Esophagus squamous epithelium (tissue), 4 donors: ENCODE measurements at regions not wholly inside any gene's neighbourhood (a gene's known extent, or its start where the extent isn't known, plus 50 kb on each side); places are given as distances from the start of the nearest gene placed in this dataset.

Source experiments
- POLR2A ChIP-seq, 4 donors: fragments of 450-650 bp; IDR thresholded peaks; one replicate each; pipeline ENCODE4 v1.6.1; 2017; ENCODE audit warnings: antibody characterized with exemption in 4 of 4, mild to moderate bottlenecking in 4 of 4, moderate library complexity in 3 of 4
- TF ChIP-seq, protein P1 (sequence below), 6 experiments: fragments of 450-650 bp in 4 of 6; fragments of 200-600 bp in 2 of 6; sonication (generic) in 2 of 6; IDR thresholded peaks; one replicate each; pipeline ENCODE4 v1.5.1; 2016 to 2019; ENCODE audit warnings: antibody characterized with exemption in 6 of 6, mild to moderate bottlenecking in 4 of 6, moderate library complexity in 4 of 6

DNA sequence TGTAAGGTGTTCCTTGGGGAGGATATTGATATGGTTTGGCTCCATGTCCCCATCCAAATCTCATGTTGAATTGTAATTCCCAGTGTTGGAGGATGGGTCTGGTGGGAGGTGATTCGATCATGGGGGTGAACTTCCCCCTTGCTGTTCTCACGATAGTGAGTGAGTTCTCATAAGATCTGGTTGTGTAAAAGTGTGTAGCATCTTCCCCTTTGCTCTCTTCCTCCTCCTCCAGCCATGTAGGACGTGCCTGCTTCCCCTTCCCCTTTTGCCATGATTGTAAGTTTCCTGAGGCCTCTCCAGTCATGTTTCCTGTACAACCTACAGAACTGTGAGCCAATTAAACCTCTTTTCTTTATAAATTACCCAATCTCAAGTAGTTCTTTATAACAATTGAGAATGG lies 458.7 kb downstream of the LPIN1 start:
- TF ChIP-seq, protein P1, sequence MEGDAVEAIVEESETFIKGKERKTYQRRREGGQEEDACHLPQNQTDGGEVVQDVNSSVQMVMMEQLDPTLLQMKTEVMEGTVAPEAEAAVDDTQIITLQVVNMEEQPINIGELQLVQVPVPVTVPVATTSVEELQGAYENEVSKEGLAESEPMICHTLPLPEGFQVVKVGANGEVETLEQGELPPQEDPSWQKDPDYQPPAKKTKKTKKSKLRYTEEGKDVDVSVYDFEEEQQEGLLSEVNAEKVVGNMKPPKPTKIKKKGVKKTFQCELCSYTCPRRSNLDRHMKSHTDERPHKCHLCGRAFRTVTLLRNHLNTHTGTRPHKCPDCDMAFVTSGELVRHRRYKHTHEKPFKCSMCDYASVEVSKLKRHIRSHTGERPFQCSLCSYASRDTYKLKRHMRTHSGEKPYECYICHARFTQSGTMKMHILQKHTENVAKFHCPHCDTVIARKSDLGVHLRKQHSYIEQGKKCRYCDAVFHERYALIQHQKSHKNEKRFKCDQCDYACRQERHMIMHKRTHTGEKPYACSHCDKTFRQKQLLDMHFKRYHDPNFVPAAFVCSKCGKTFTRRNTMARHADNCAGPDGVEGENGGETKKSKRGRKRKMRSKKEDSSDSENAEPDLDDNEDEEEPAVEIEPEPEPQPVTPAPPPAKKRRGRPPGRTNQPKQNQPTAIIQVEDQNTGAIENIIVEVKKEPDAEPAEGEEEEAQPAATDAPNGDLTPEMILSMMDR (IDR thresholded peaks at IDR 0.05) = no peak
- no peak for TF ChIP-seq POLR2A (IDR thresholded peaks at IDR 0.05)
